SK-N-SH treated with all-trans-retinoic acid at 6 μM for 48 hours (cell line): ENCODE measurements at regions not wholly inside any gene's neighbourhood (a gene's known extent, or its start where the extent isn't known, plus 50 kb on each side); places are given as distances from the start of the nearest gene placed in this dataset.

ENCODE experiments used
- ATAC-seq: fragments of 200-7000 bp; cut with Tn5 transposase; 3 replicates; pipeline ENCODE4 v1.9.1; 2020; ENCODE audit warnings: mild to moderate bottlenecking, moderate library complexity
- BACH2 ChIP-seq: fragments of 250-450 bp; sonication (Bioruptor Pico); IDR thresholded peaks from 2 replicates; pipeline ENCODE4 v1.9.0; 2021; ENCODE audit warnings: mild to moderate bottlenecking, borderline replicate concordance
- CREB5 ChIP-seq: fragments of 250-450 bp; sonication (Bioruptor Pico); IDR thresholded peaks from 2 replicates; pipeline ENCODE4 v1.5.1; 2020; ENCODE audit warnings: low read depth, mild to moderate bottlenecking, moderate library complexity
- CSDC2 ChIP-seq: fragments of 250-450 bp; sonication (Bioruptor Pico); IDR thresholded peaks from 2 replicates; pipeline ENCODE4 v1.5.0; 2020; ENCODE audit warnings: mild to moderate bottlenecking, moderate library complexity
- CSRNP3 ChIP-seq: fragments of 250-450 bp; sonication (Bioruptor Pico); IDR thresholded peaks from 2 replicates; pipeline ENCODE4 v1.5.1; 2021; ENCODE audit warnings: mild to moderate bottlenecking, moderate library complexity
- ESRRG ChIP-seq: fragments of 250-450 bp; sonication (Bioruptor Pico); IDR thresholded peaks from 2 replicates; pipeline ENCODE4 v1.6.1; 2021; ENCODE audit warnings: mild to moderate bottlenecking
- GLIS3 ChIP-seq: fragments of 250-450 bp; sonication (Bioruptor Pico); IDR thresholded peaks from 2 replicates; pipeline ENCODE4 v1.5.0; 2020; ENCODE audit warnings: mild to moderate bottlenecking, moderate library complexity
- ISL1 ChIP-seq: fragments of 250-450 bp; sonication (Bioruptor Pico); IDR thresholded peaks from 2 replicates; pipeline ENCODE4 v2.1.2; 2022; ENCODE audit warnings: mild to moderate bottlenecking, moderate library complexity
- OSR1 ChIP-seq: fragments of 250-450 bp; sonication (Bioruptor Pico); IDR thresholded peaks from 2 replicates; pipeline ENCODE4 v1.8.0; 2022; ENCODE audit warnings: moderate library complexity, mild to moderate bottlenecking, inconsistent platforms
- PATZ1 ChIP-seq: fragments of 250-450 bp; sonication (Bioruptor Pico); IDR thresholded peaks from 2 replicates; pipeline ENCODE4 v1.8.0; 2020; ENCODE audit warnings: mild to moderate bottlenecking, moderate library complexity, borderline replicate concordance
- POU6F1 ChIP-seq: fragments of 250-450 bp; sonication (Bioruptor Pico); IDR thresholded peaks from 2 replicates; pipeline ENCODE4 v1.8.0; 2021; ENCODE audit warnings: low read depth, mild to moderate bottlenecking, moderate library complexity, borderline replicate concordance
- PPARA ChIP-seq: fragments of 250-450 bp; sonication (Bioruptor Pico); IDR thresholded peaks from 2 replicates; pipeline ENCODE4 v1.5.0; 2020; ENCODE audit warnings: mild to moderate bottlenecking, borderline replicate concordance
- RARB ChIP-seq: fragments of 250-450 bp; sonication (Bioruptor Pico); IDR thresholded peaks from 2 replicates; pipeline ENCODE4 v1.8.0; 2021; ENCODE audit warnings: mild to moderate bottlenecking, moderate library complexity
- SNAI2 ChIP-seq: fragments of 250-450 bp; sonication (Bioruptor Pico); IDR thresholded peaks from 2 replicates; pipeline ENCODE4 v1.5.0; 2020; ENCODE audit warnings: mild to moderate bottlenecking, moderate library complexity
- TCF4 ChIP-seq: fragments of 250-450 bp; sonication (Bioruptor Pico); IDR thresholded peaks from 2 replicates; pipeline ENCODE4 v1.8.0; 2021; ENCODE audit warnings: mild to moderate bottlenecking, moderate library complexity, borderline replicate concordance
- TOX ChIP-seq: fragments of 250-450 bp; sonication (Bioruptor Pico); IDR thresholded peaks from 2 replicates; pipeline ENCODE4 v1.8.0; 2021; ENCODE audit warnings: mild to moderate bottlenecking, moderate library complexity, borderline replicate concordance
- TSHZ2 ChIP-seq: fragments of 250-450 bp; sonication (Bioruptor Pico); IDR thresholded peaks from 2 replicates; pipeline ENCODE4 v1.5.0; 2020; ENCODE audit warnings: mild to moderate bottlenecking, moderate library complexity
- ZC3H10 ChIP-seq: fragments of 250-450 bp; sonication (Bioruptor Pico); IDR thresholded peaks from 2 replicates; pipeline ENCODE4 v1.5.1; 2021; ENCODE audit warnings: mild to moderate bottlenecking, moderate library complexity
- ZFP3 ChIP-seq: fragments of 250-450 bp; sonication (Bioruptor Pico); IDR thresholded peaks from 2 replicates; pipeline ENCODE4 v1.5.0; 2020; ENCODE audit warnings: mild to moderate bottlenecking, moderate library complexity
- ZFP30 ChIP-seq: fragments of 450-650 bp; formaldehyde crosslinking; IDR thresholded peaks from 2 replicates; pipeline ENCODE4 v1.5.0; 2022; ENCODE audit warnings: mild to moderate bottlenecking, moderate library complexity
- ZNF565 ChIP-seq: fragments of 450-650 bp; formaldehyde crosslinking; conservative IDR thresholded peaks from 2 replicates; pipeline ENCODE4 v1.5.0; 2020; ENCODE audit warnings: low read depth, mild to moderate bottlenecking, moderate library complexity
- ZNF70 ChIP-seq: fragments of 450-650 bp; formaldehyde crosslinking; IDR thresholded peaks from 2 replicates; pipeline ENCODE4 v1.5.0; 2020; ENCODE audit warnings: mild to moderate bottlenecking, moderate library complexity
- ZNF8 ChIP-seq: fragments of 450-650 bp; formaldehyde crosslinking; IDR thresholded peaks from 2 replicates; pipeline ENCODE4 v1.5.0; 2020; ENCODE audit warnings: mild to moderate bottlenecking, moderate library complexity

GRCh38 chr2:195289081-195289480 lies 367.9 kb upstream of the SLC39A10 start:
- TF ChIP-seq TCF4 (no peak), ZFP30 (CRISPR knock-in tag) (no peak), POU6F1 (CRISPR knock-in tag) (no peak), TOX (CRISPR knock-in tag) (no peak), ZC3H10 (CRISPR knock-in tag) (no peak), ISL1 (CRISPR knock-in tag) (no peak), TSHZ2 (CRISPR knock-in tag) (no peak), ZNF70 (CRISPR knock-in tag) (no peak), CSDC2 (CRISPR knock-in tag) (no peak), GLIS3 (CRISPR knock-in tag) (no peak), RARB (CRISPR knock-in tag) (no peak), ESRRG (CRISPR knock-in tag) (no peak), ZFP3 (CRISPR knock-in tag) (no peak), PATZ1 (CRISPR knock-in tag) (no peak), ZNF8 (CRISPR knock-in tag) (no peak), CSRNP3 (no peak), SNAI2 (CRISPR knock-in tag) (no peak), OSR1 (CRISPR knock-in tag) (no peak), CREB5 (CRISPR knock-in tag) (no peak)

GRCh38 chr2:195279840-195280427 lies 377.1 kb upstream of the SLC39A10 start:
- ATAC-seq: no peak
- TF ChIP-seq PPARA (CRISPR knock-in tag): no peak
- TF ChIP-seq ISL1 (CRISPR knock-in tag): peak; percentile 72
- TF ChIP-seq, all 23 proteins: peak for 1

More at GRCh38 chr2:195289081-195289480, 367.9 kb upstream of the SLC39A10 start:
- ATAC-seq: no peak

- ATAC-seq: no peak
- TF ChIP-seq ZNF565 (CRISPR knock-in tag) (no peak), ZNF70 (CRISPR knock-in tag) (no peak), BACH2 (no peak), GLIS3 (CRISPR knock-in tag) (no peak), CSRNP3 (no peak), PATZ1 (CRISPR knock-in tag) (no peak), ZNF8 (CRISPR knock-in tag) (no peak), CSDC2 (CRISPR knock-in tag) (no peak), TSHZ2 (CRISPR knock-in tag) (no peak)
Observed at GRCh38 chr2:195270466-195271039, 386.5 kb upstream of the SLC39A10 start.
